ENCODE measurements at regions not wholly inside any gene's neighbourhood (a gene's known extent, or its start where the extent isn't known, plus 50 kb on each side); places are given as distances from the start of the nearest gene placed in this dataset.

DNA sequence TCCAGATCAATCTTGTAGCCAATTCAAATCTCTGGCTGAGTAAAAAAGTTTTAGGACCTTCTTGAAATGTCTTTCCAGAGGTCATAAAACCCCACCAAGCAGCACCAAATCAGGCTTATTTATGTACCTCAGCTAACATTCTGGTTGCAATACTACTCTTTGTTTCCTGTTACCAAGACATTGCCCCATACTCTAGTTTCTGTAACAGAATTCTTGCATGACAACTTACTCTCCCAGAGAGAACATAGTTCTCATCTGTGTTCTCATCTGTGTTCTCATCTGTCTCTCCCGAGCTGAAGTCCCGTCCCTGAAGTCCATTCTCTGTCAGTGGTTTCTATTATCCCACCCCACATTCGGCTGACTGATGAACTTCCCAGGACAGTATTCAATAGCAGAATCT is 1285.1 kb downstream of the XPNPEP1 start:
- WGBS (ENCODE audit: extremely low coverage, insufficient read length, low lambda C conversion rate), result no CpG with 5 or more reads among the region's 3 CpGs
- H3K9me3 Mint-ChIP-seq, result peaks cover 0 to 4% of the 10 kb centered on the region in 2 experiments; a peak in 1 of 5 replicates
- no peaks in the 10 kb centered on the region; the same call in 1 of the 2 replicates for H3K27me3 Mint-ChIP-seq (ENCODE audit: low read depth)

More for the DNA sequence above, 1285.1 kb downstream of the XPNPEP1 start:
- H3K23me2 ChIP-seq (ENCODE audit: insufficient read length, low read depth, low read length, poor library complexity, severe bottlenecking), result no peaks in the 10 kb centered on the region
- H4K5ac ChIP-seq (ENCODE audit: insufficient read length, low read depth, low read length), result no peak overlapping the region
- no peak overlapping the region for H2AFZ ChIP-seq (ENCODE audit: low read length)
- no peak overlapping the region for H4K8ac ChIP-seq (replicated peaks; ENCODE audit: insufficient read length, low read depth, low read length)
- no peak overlapping the region for H3K18ac ChIP-seq (ENCODE audit: insufficient read length, low read depth, low read length)
- H3T11ph ChIP-seq (ENCODE audit: low read length), result no peak overlapping the region
- TF ChIP-seq, protein P1, sequence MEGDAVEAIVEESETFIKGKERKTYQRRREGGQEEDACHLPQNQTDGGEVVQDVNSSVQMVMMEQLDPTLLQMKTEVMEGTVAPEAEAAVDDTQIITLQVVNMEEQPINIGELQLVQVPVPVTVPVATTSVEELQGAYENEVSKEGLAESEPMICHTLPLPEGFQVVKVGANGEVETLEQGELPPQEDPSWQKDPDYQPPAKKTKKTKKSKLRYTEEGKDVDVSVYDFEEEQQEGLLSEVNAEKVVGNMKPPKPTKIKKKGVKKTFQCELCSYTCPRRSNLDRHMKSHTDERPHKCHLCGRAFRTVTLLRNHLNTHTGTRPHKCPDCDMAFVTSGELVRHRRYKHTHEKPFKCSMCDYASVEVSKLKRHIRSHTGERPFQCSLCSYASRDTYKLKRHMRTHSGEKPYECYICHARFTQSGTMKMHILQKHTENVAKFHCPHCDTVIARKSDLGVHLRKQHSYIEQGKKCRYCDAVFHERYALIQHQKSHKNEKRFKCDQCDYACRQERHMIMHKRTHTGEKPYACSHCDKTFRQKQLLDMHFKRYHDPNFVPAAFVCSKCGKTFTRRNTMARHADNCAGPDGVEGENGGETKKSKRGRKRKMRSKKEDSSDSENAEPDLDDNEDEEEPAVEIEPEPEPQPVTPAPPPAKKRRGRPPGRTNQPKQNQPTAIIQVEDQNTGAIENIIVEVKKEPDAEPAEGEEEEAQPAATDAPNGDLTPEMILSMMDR (conservative IDR thresholded peaks at IDR 0.05), result no peak
- H3K4me3 Mint-ChIP-seq, result no peak overlapping the region
- no peaks in the 10 kb centered on the region for H3K79me2 ChIP-seq (ENCODE audit: insufficient read depth, low read length)
- no peak overlapping the region for H3K4me2 ChIP-seq (ENCODE audit: insufficient read depth, insufficient read length, low read length)
- no peak overlapping the region for H3K9ac ChIP-seq (ENCODE audit: extremely low read depth, insufficient read length, low read length)
- no peak overlapping the region for H3K27ac ChIP-seq (ENCODE audit: insufficient read length, low read depth, low read length)
- H2BK5ac ChIP-seq (ENCODE audit: insufficient read length, low read length), result no peak overlapping the region
- no peak overlapping the region for H2AK5ac ChIP-seq (ENCODE audit: insufficient read length, low read length)
- no peaks in the 10 kb centered on the region for H4K20me1 ChIP-seq (ENCODE audit: control insufficient read depth, insufficient read depth, insufficient read length)
- H3K27ac Mint-ChIP-seq, result no peak overlapping the region
- H3K4ac ChIP-seq (ENCODE audit: low read depth, low read length), result no peak overlapping the region
- no peak overlapping the region for H2BK15ac ChIP-seq (ENCODE audit: low read depth, low read length)
- no peaks in the 10 kb centered on the region for H3K4me1 Mint-ChIP-seq
- H3K9me3 ChIP-seq (ENCODE audit: control insufficient read depth, low read depth, low read length), result no peaks in the 10 kb centered on the region
- no peak overlapping the region for H2BK120ac ChIP-seq (ENCODE audit: low read depth, low read length, poor library complexity, severe bottlenecking)
- H3K36me3 Mint-ChIP-seq (ENCODE audit: insufficient read depth in 1 of 3, low read depth in 3 of 3), result no peaks in the 10 kb centered on the region
- H3K27me3 ChIP-seq (ENCODE audit: insufficient read depth, low read length), result no peaks in the 10 kb centered on the region
- no peaks in the 10 kb centered on the region for H3K4me1 ChIP-seq (ENCODE audit: insufficient read depth, low read length)
- no peak for DNase-seq
- H4K91ac ChIP-seq (ENCODE audit: insufficient read length, low read depth, low read length), result no peak overlapping the region
- H3K23ac ChIP-seq (ENCODE audit: insufficient read length, low read depth, low read length), result no peak overlapping the region
- no peak overlapping the region for H2BK20ac ChIP-seq (ENCODE audit: low read depth, low read length, poor library complexity, severe bottlenecking)
- H3K14ac ChIP-seq (ENCODE audit: insufficient read depth, low read length), result no peak overlapping the region
- H2BK12ac ChIP-seq (ENCODE audit: insufficient read length, low read depth, low read length), result no peak overlapping the region
- no peaks in the 10 kb centered on the region for H3K79me1 ChIP-seq (ENCODE audit: insufficient read depth, low read depth, low read length, poor library complexity, severe bottlenecking)
- H3K56ac ChIP-seq (ENCODE audit: insufficient read length, low read depth, low read length), result no peak overlapping the region

Measured in H9 (cell line).